LHCN-M2 (cell line): ENCODE measurements at regions not wholly inside any gene's neighbourhood (a gene's known extent, or its start where the extent isn't known, plus 50 kb on each side); places are given as distances from the start of the nearest gene placed in this dataset.

Source experiments
- DNase-seq: peaks from one replicate; pipeline ENCODE4 v3.0.0-alpha.2; 2012; ENCODE audit warnings: low read depth

DNA sequence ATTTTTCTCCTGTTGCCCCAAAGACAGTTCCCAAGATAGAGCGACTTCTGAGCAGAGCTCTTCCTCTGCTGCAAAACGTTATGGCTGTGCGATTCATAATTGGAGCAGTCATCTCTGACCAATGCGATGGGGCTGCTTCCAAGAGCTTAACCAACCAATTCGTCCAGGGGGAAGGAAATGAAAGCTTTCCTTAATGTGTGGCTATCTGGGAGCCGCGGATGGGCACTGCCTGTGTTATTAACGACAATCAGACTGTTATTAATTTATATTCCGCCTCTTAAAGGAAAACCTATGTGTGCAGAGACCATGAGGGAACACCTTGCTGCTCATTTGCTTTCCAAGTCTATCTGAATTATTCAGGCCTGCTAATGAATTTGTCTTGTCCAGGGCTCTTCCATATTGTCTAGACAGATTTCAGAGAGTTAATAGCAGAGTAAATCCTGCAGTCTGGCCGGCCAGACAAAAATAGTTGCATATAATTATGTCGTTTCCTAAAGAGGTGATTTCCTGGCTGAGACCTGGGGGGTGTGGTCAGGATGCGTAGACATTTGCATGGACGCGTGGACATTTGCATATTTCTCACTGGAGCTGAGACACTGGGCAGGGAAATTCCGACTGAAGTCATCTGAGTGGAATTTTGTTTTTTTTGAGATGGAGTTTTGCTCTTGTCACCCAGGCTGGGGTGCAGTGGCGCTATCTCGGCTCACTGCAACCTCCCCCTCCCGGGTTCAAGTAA lies 135.4 kb downstream of the HMX1 start:
- no peak for DNase-seq

- DNase-seq = no peak
These were observed 136.2 kb downstream of the HMX1 start for GRCh38 chr4:8735236-8736089.

DNA sequence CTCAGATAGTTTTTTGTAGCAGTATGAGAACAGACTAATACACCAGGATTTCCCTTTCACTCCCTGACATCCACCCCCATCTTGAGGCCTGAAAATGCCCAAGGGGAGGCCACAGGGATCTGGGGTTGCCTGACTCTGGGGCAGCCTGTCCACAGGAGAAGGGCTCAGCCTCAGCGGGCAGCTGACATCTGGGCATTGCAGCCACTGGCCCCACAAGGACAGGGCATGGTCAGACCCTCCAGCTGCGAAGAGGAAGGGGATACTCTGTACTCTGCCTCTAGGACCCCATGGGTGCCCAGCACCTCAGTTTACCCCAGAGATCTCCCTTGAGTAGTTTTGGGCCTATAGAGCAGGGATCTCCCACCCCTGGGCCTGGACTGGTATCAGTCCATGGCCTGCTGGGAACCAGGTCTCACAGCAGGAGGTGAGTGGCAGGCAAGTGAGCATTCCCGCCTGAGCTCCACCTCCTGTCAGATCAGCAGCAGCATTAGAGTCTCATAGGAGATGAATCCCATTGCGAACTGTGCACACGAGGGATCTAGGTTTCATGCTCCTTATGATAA lies 138.9 kb downstream of the HMX1 start:
- no peak for DNase-seq

- DNase-seq = no peak
These were observed 139.5 kb downstream of the CPZ start for GRCh38 chr4:8732092-8732491.

- DNase-seq = no peak
These were observed 138.8 kb downstream of the CPZ start for GRCh38 chr4:8731364-8731763.

- DNase-seq = no peak
These were observed 138.1 kb downstream of the CPZ start for GRCh38 chr4:8730681-8731080.

GRCh38 chr4:8730159-8730558 lies 137.6 kb downstream of the CPZ start:
- no peak for DNase-seq

- no peak for DNase-seq
These were observed 137.0 kb downstream of the CPZ start for GRCh38 chr4:8729408-8730149.

GRCh38 chr4:8728536-8729407 lies 136.2 kb downstream of the CPZ start:
- DNase-seq = no peak

- no peak for DNase-seq
These were observed 135.3 kb downstream of the CPZ start for GRCh38 chr4:8727546-8728510.

DNA sequence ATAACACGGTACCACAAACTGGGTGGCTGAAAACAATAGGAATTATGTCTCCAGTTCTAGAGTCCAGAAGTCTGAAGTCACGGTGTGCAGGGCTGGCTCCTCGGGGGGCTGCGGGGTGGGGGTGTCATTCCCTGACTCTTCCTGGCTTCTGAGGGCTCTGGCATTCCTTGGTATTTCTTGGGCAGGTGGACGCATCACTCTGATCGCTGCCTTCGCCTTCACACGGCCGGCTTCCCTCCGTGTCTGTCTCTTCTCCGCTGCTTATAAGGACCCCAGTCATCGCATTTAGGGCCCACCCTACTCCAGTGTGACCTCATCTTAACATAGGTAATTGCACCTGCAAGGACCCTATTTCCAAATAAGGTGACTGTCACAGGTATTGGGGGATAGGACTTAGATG lies 134.6 kb downstream of the CPZ start:
- DNase-seq = no peak

- peak; percentile 2 for DNase-seq
These were observed 133.8 kb downstream of the CPZ start for GRCh38 chr4:8726344-8726851.

DNA sequence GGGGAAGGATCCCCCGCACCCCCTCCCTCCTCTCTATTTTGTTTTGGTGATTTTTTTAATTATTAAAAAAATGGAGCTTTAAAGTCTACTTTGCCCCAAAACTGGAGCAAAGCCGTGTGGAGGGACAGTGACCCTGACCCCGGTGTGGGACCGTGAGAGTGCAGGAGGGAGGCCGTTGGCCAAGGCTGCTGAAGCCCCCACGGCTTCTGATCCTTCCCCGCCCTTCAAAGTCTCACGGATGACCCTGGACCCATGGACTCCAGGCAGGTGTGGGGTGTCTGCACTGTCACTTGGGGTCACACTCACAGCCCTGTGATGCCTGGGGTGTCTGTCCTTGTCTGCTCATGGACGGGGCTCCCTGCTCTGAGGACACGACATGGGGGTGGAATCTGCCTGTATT lies 133.3 kb downstream of the CPZ start:
- DNase-seq = no peak

DNA sequence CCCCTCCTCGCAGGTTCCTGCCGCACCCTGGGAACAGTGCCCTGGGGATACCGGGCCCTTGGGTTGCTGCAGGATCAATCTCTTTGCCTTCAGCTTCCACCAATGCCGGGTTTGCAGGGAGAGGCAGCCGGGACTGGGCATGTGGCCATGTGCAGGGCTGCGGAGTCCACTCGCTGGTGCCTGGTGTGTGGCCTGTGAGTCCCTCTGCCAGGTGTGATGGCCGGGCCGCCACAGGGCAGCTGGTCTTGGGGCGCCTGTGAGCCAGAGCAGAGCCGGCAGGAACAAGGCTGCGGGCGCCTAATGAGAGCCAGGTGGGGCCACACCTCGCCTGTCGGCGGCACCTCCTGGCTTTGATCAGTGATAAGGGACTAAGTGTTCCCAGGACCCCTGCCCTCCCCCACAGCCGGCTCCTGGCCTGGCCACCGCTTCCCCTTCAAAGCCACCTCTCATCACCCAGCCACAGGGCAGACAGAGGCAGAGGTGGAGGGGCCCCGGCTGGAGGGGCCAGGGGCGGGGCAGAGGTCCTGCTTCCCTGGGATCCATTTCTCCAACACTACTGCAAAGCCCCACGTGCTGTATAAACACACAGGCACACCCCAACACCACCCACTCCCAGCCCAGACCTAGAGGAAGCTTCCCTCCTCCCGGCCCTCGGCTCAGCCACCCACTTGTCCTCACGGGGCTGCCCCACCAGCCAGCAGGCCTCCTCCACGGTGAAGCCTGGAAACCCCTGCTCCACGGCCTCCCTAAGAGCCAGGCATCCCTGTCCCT lies 132.7 kb downstream of the CPZ start:
- no peak for DNase-seq

DNA sequence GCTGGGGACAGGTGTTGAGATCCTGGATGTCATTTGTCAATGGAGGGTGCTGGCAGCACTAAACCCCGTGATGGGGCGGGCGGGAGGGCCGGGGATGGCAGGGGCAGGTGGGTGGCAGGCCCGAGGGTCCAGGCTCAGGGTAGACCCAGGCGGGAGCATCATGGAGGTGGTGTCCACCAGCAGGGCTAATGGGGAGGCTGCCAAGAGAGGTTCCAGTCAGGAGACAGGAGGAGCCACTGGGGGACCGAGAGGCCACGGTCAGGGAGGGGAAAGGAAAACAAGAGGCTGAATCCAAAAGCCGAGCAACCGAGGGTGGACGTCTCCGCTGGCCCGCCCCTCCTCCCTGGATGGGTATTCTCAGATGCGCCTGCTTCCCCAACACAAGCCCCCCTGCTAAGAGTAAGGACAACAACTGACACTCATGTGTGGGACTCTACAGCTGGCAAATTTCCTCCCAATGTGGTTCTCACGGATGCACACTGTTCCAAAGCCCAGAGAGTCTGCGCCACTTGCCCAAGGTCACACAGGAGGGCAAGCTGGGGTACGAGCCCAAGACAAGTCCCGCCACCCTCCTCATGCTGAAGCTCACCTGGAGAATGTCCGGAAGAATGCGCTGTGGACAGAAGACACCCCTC lies 132.0 kb downstream of the CPZ start:
- no peak for DNase-seq

- no peak for DNase-seq
These were observed 130.8 kb downstream of the CPZ start for GRCh38 chr4:8723222-8723980.

DNA sequence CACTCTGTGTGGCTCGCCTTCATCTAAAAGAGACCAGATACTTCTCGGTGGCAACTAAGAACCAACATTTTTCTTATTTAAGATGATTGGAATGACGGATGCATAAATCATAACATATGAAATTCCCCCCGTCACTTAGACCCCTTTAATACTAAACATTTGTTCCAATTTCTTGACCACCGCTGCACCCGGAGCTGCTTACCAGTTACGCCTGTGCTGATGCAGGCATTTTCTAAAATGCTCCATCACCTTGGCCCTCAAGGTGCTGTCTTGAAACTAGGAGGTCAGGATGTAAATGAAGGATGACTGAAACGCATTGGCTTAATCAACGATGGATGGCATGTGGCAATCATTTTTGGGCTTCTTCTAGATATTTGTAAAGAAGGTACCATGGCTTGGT lies 130.0 kb downstream of the CPZ start:
- DNase-seq = no peak

- DNase-seq = no peak
These were observed 129.1 kb downstream of the CPZ start for GRCh38 chr4:8721621-8722020.
